HL-60 (cell line): ENCODE measurements at regions not wholly inside any gene's neighbourhood (a gene's known extent, or its start where the extent isn't known, plus 50 kb on each side); places are given as distances from the start of the nearest gene placed in this dataset.

Source experiments
- CTCF ChIP-seq: IDR thresholded peaks from one replicate; pipeline ENCODE4 v1.5.1; 2011; ENCODE audit warnings: low read length, control low read depth, inconsistent platforms; ENCODE audit not compliant: insufficient read depth
- POLR2AphosphoS5 ChIP-seq: IDR thresholded peaks from 2 replicates; pipeline ENCODE4 v1.6.1; 2012; ENCODE audit warnings: low read depth

DNA sequence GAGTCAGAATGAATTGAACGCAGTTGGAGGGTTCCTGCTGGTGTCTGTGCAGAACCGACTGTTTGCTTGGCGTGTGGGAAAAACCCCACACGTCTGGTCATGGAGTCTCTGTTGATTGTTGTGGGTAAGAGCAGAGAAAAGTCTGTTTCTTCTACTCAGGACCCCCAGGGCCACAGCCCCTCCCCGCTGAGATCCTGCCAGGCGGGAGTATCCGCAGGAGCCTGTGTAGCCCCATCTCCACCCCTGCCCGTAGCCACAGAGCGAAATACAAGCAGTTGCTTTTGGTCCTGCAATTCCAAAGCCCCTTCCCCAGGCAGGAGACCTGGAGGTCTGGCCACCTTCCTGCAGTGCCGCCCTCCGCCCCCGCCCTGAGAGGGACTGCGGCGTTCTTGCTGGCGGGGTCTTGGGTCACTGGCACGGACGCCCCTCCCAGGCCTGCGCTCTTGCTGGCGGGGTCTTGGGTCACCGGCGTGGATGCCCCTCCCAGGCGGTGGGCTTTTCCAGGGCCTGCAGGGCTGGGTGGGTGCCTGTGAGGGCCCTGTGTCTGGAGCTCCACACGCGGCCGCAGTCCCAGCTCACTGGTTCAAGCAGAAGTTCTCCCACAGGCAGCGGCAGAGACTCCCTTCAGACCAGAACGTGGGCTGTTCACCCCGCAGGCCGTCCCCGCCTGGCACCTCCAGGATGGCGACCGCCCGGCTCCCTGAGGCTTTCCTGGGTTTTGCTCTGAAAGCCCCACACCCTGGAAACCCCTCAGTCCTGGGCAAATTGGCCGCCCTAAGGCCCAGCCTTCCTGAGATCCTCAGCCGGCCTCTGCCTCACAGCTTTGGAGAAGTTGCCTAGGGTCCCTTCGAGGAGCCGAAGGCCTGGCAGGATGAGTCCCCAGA is 76.0 kb upstream of the CTDP1 start:
- TF ChIP-seq CTCF (no peak), POLR2AphosphoS5 (no peak)
